ENCODE measurements at regions not wholly inside any gene's neighbourhood (a gene's known extent, or its start where the extent isn't known, plus 50 kb on each side); places are given as distances from the start of the nearest gene placed in this dataset.

DNA sequence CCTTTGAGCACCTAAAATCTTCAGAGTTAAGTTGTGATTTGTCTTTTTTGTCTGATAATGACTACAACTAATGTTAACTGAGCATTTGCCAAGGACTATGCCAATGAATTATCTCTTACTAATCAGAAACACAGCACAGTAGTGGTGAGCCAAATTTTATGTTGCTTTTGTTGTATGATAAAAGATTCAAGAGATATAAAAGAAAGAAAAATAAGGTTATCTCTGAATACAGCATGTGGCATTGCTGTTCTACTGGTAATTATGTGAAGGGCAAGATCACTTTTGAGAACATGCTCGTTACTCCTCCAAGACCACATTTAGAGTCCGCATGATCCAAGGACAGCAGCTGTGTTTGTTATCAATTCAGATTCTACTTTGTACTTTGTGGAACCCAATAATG is 133.4 kb upstream of the MYLIP start:
- Histone ChIP-seq H3K4me1 (ENCODE audit: control insufficient read depth in 3 of 3, insufficient read depth in 2 of 3, low read depth in 1 of 3, low read length in 2 of 3) (peaks cover 0 to 27% (median 2%) of the 10 kb centered on the region in 3 donors), H3K4me3 (ENCODE audit: low read depth in 1 of 3, low read length in 3 of 3) (no peak overlapping the region), H3K9me3 (ENCODE audit: control insufficient read depth in 2 of 2, insufficient read depth in 1 of 2, low read depth in 1 of 2, low read length in 1 of 2) (no peaks in the 10 kb centered on the region), H3K27me3 (ENCODE audit: control insufficient read depth in 3 of 3, insufficient read depth in 3 of 3, low read length in 3 of 3) (no peaks in the 10 kb centered on the region), H3K36me3 (ENCODE audit: control insufficient read depth in 3 of 3, insufficient read depth in 2 of 3, low read depth in 1 of 3, low read length in 3 of 3) (no peaks in the 10 kb centered on the region), H3K27ac (ENCODE audit: low read depth in 1 of 3, low read length in 2 of 3) (peak overlapping the region in 1 of 3 donors; percentile 81)
- no peak for DNase-seq
- FAIRE-seq: no peak
- WGBS, 3 donors: 68 to 87% (median 72%) methylated on average over 2 of the region's 2 CpGs

DNA sequence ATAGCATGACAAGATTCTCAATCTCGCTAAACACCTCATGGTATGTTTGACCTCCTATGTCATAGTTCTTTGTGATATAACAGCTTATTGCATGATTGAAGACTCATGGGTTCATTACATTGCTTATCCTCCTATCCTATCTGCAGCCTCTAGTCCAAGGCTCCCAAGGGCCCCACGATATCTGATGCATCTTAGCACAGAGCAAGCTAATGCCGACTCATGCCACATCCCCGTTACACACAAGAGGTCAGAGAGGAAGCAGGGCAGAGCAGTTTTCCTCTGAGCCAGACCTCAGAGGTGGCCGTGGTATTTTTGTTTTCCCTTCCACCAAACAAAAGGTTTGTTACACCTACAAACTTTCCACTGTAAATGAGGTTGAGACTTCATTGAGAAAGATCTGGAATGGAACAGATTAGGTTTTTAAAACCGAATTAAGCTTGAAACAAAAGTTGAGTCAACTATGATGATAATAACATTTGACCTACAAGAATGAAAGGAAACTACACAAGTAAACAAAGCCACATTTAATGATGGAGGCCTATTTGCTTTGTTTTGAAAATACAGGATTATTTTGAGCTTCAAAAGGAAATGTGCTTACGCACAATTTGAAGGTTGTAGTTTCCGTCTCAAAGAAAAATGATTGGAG is 133.9 kb upstream of the MYLIP start:
- 68 to 83% (median 77%) methylated on average over 8 of the region's 8 CpGs for WGBS, 3 donors
- H3K4me1 ChIP-seq (ENCODE audit: control insufficient read depth in 3 of 3, insufficient read depth in 2 of 3, low read depth in 1 of 3, low read length in 2 of 3): peaks cover 0 to 27% (median 2%) of the 10 kb centered on the region in 3 donors
- no peak overlapping the region for H3K4me3 ChIP-seq (ENCODE audit: low read depth in 1 of 3, low read length in 3 of 3)
- H3K27ac ChIP-seq (ENCODE audit: low read depth in 1 of 3, low read length in 2 of 3): no peak overlapping the region
- FAIRE-seq (no peak), DNase-seq (no peak)
- H3K36me3 ChIP-seq (ENCODE audit: control insufficient read depth in 3 of 3, insufficient read depth in 2 of 3, low read depth in 1 of 3, low read length in 3 of 3): no peaks in the 10 kb centered on the region
- no peaks in the 10 kb centered on the region for H3K27me3 ChIP-seq (ENCODE audit: control insufficient read depth in 3 of 3, insufficient read depth in 3 of 3, low read length in 3 of 3)
- no peaks in the 10 kb centered on the region for H3K9me3 ChIP-seq (ENCODE audit: control insufficient read depth in 2 of 2, insufficient read depth in 1 of 2, low read depth in 1 of 2, low read length in 1 of 2)

DNA sequence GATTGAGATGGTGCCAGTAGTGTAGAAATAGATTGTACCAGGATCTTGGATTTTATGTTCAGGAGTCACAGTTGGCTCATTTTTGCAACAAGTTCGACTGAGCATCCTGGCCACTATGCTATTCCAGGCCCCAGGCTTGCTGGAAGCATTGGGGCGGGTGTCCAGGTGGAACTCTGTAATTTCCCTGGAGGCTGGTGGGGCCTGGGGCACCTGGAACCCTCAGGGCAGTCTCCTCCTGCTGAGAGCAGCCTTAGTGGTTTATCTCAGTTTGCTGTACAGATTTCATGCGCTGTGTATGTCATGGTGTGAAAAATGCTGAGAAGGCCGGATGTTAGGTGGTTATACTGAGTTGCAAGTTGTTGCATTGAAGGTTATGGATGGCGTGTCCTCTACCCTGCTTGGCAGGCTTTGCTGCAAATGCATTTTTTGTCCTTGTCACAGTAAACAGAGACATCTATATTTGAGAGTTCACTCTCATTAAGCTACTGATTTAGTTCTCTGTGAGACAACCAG is 135.1 kb upstream of the MYLIP start:
- H3K36me3 ChIP-seq (ENCODE audit: control insufficient read depth in 3 of 3, insufficient read depth in 2 of 3, low read depth in 1 of 3, low read length in 3 of 3): no peaks in the 10 kb centered on the region
- 84 to 92% (median 90%) methylated on average over 5 of the region's 5 CpGs for WGBS, 3 donors
- no peak for FAIRE-seq
- H3K9me3 ChIP-seq (ENCODE audit: control insufficient read depth in 2 of 2, insufficient read depth in 1 of 2, low read depth in 1 of 2, low read length in 1 of 2): peaks cover 0 to 1% of the 10 kb centered on the region in 2 donors
- no peak for DNase-seq
- H3K27ac ChIP-seq (ENCODE audit: low read depth in 1 of 3, low read length in 2 of 3): no peak overlapping the region
- H3K4me1 ChIP-seq (ENCODE audit: control insufficient read depth in 3 of 3, insufficient read depth in 2 of 3, low read depth in 1 of 3, low read length in 2 of 3): peaks cover 0 to 27% (median 2%) of the 10 kb centered on the region in 3 donors
- no peak overlapping the region for H3K4me3 ChIP-seq (ENCODE audit: low read depth in 1 of 3, low read length in 3 of 3)
- no peaks in the 10 kb centered on the region for H3K27me3 ChIP-seq (ENCODE audit: control insufficient read depth in 3 of 3, insufficient read depth in 3 of 3, low read length in 3 of 3)

DNA sequence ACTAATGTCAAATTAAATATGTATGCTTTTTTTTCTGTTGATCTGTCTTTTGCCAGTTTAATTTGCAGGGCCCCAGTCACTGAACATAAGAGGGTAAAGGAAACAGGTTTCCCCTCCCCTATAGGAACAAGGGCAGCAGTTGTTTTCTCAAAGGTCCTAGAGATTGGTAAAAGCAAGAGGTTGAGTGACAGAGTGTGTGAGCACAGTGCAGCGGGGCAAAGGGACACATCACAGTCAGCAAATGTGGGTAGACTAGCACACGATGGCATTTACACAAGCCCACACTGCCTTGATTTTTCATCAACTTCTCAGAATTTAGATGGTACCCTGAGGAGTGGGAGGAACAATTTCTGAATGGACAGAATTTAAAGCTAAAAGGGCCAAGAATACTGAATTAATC is 138.7 kb upstream of the MYLIP start:
- no peaks in the 10 kb centered on the region for H3K36me3 ChIP-seq (ENCODE audit: control insufficient read depth in 3 of 3, insufficient read depth in 2 of 3, low read depth in 1 of 3, low read length in 3 of 3)
- no peaks in the 10 kb centered on the region for H3K27me3 ChIP-seq (ENCODE audit: control insufficient read depth in 3 of 3, insufficient read depth in 3 of 3, low read length in 3 of 3)
- no peak overlapping the region for H3K4me3 ChIP-seq (ENCODE audit: low read depth in 1 of 3, low read length in 3 of 3)
- WGBS, 3 donors: 78 to 84% (median 83%) methylated on average over 2 of the region's 2 CpGs
- no peaks in the 10 kb centered on the region for H3K4me1 ChIP-seq (ENCODE audit: control insufficient read depth in 3 of 3, insufficient read depth in 2 of 3, low read depth in 1 of 3, low read length in 2 of 3)
- H3K9me3 ChIP-seq (ENCODE audit: control insufficient read depth in 2 of 2, insufficient read depth in 1 of 2, low read depth in 1 of 2, low read length in 1 of 2): peaks cover 0 to 3% of the 10 kb centered on the region in 2 donors
- no peak overlapping the region for H3K27ac ChIP-seq (ENCODE audit: low read depth in 1 of 3, low read length in 2 of 3)
- DNase-seq (no peak), FAIRE-seq (no peak)

DNA sequence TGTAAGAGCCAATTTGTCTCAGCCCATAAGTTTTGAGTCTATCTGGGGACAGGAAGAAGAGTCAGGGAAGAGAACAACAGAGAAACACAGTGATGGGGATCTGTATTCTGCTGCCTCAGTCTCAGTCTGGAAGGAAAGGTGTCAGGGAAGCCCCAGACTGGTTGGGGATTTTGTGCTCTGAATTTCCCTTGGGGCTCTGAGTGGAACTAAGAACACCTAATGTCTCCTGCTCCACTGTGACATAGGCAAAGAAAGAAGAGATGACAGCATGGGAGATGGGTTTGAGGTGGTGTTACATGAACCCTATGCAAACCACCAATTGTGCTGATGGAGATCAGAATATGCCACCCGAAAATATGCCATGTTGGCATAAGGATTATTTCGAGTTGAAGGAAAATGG is 139.5 kb upstream of the MYLIP start:
- 90 to 92% (median 91%) methylated on average over 2 of the region's 2 CpGs for WGBS, 3 donors
- H3K36me3 ChIP-seq (ENCODE audit: control insufficient read depth in 3 of 3, insufficient read depth in 2 of 3, low read depth in 1 of 3, low read length in 3 of 3): no peaks in the 10 kb centered on the region
- H3K4me3 ChIP-seq (ENCODE audit: low read depth in 1 of 3, low read length in 3 of 3): no peak overlapping the region
- no peak overlapping the region for H3K27ac ChIP-seq (ENCODE audit: low read depth in 1 of 3, low read length in 2 of 3)
- H3K4me1 ChIP-seq (ENCODE audit: control insufficient read depth in 3 of 3, insufficient read depth in 2 of 3, low read depth in 1 of 3, low read length in 2 of 3): no peaks in the 10 kb centered on the region
- H3K27me3 ChIP-seq (ENCODE audit: control insufficient read depth in 3 of 3, insufficient read depth in 3 of 3, low read length in 3 of 3): no peaks in the 10 kb centered on the region
- peaks cover 0 to 3% of the 10 kb centered on the region in 2 donors for H3K9me3 ChIP-seq (ENCODE audit: control insufficient read depth in 2 of 2, insufficient read depth in 1 of 2, low read depth in 1 of 2, low read length in 1 of 2)
- no peak for DNase-seq
- FAIRE-seq: no peak

DNA sequence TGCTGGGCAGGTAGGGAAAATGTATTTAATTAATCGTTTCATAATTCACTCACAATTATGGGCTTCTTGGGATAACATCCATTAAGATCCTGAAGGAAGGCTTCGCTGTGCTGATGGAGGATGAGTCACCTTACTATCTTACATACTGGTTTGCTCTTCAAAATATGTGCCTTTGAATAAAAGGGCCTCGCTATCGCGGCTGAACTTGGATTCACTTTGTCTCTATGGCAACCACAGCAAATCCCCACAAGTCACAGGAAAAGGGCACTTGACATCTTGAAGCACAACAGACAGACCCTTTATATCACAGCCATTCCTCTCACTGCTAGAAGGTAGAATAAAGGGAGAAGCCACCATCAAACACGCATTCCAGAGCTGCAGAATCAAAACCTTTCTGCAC is 141.3 kb upstream of the MYLIP start:
- 62 to 87% (median 83%) methylated on average over 6 of the region's 6 CpGs for WGBS, 3 donors
- H3K27me3 ChIP-seq (ENCODE audit: control insufficient read depth in 3 of 3, insufficient read depth in 3 of 3, low read length in 3 of 3): no peaks in the 10 kb centered on the region
- FAIRE-seq (no peak), DNase-seq (no peak)
- H3K36me3 ChIP-seq (ENCODE audit: control insufficient read depth in 3 of 3, insufficient read depth in 2 of 3, low read depth in 1 of 3, low read length in 3 of 3): no peaks in the 10 kb centered on the region
- no peaks in the 10 kb centered on the region for H3K4me1 ChIP-seq (ENCODE audit: control insufficient read depth in 3 of 3, insufficient read depth in 2 of 3, low read depth in 1 of 3, low read length in 2 of 3)
- peaks cover 0 to 3% of the 10 kb centered on the region in 2 donors for H3K9me3 ChIP-seq (ENCODE audit: control insufficient read depth in 2 of 2, insufficient read depth in 1 of 2, low read depth in 1 of 2, low read length in 1 of 2)
- H3K4me3 ChIP-seq (ENCODE audit: low read depth in 1 of 3, low read length in 3 of 3): no peak overlapping the region
- H3K27ac ChIP-seq (ENCODE audit: low read depth in 1 of 3, low read length in 2 of 3): no peak overlapping the region

DNA sequence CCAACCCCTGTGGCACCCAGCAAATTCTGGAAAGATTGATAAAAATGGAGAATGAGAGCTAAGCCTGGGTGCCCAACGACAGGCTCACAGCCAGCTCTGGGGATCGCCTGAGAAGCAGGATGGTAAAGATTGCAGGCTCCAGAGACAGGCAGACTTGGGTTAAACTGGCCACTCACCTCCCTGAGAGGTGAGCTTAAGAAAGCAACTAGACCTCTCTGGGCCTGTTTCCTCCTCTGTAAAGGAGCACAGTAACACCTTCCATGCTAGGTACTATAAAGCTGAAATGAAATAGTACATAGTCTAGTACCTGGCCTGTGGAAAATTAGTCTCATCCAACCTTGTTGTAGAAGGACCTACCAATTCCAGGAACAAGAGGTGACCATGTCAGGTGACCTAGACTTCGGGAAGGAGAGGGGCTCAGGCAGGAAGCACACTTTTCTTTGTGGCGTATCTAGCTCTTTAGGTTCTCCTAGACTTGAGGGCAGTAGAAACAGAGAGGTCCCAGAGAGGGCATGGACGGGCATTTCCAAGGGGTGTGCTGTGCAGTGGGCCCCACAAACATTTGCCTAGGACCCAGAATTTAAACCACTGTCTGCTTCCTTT is 142.8 kb upstream of the MYLIP start:
- no peaks in the 10 kb centered on the region for H3K4me1 ChIP-seq (ENCODE audit: control insufficient read depth in 3 of 3, insufficient read depth in 2 of 3, low read depth in 1 of 3, low read length in 2 of 3)
- no peak overlapping the region for H3K4me3 ChIP-seq (ENCODE audit: low read depth in 1 of 3, low read length in 3 of 3)
- no peaks in the 10 kb centered on the region for H3K36me3 ChIP-seq (ENCODE audit: control insufficient read depth in 3 of 3, insufficient read depth in 2 of 3, low read depth in 1 of 3, low read length in 3 of 3)
- peaks cover 0 to 3% of the 10 kb centered on the region in 2 donors for H3K9me3 ChIP-seq (ENCODE audit: control insufficient read depth in 2 of 2, insufficient read depth in 1 of 2, low read depth in 1 of 2, low read length in 1 of 2)
- WGBS, 3 donors: 78 to 83% (median 80%) methylated on average over 5 of the region's 5 CpGs
- no peak overlapping the region for H3K27ac ChIP-seq (ENCODE audit: low read depth in 1 of 3, low read length in 2 of 3)
- no peaks in the 10 kb centered on the region for H3K27me3 ChIP-seq (ENCODE audit: control insufficient read depth in 3 of 3, insufficient read depth in 3 of 3, low read length in 3 of 3)
- DNase-seq (no peak), FAIRE-seq (no peak)

DNA sequence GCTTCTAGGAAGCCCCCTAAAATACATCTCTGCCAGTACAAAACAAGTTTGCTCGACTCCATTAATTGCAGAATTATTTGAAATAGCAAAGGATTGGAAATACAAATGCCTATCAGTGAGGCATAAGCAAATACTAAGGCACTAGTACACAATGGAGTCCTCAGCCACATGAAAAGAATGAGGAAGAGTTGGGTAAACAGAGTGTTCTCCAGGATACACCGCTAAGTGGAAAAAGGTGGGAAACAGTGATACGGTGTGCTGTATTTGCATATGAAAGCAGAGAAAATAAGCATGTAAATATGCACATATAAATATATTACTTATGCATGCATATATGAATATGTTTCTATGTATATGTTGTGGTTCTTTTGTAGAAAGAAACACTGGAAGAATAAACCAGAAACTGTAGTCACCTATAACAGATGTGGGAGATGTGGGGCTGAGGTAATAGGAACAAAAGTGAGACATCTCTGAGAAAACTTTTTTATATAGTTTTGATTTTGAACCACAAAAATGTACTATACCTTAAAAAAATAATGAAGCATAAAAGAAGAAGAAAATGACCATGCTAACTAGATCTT is 143.4 kb upstream of the MYLIP start:
- 86 to 94% (median 89%) methylated on average over 3 of the region's 3 CpGs for WGBS, 3 donors

More for the DNA sequence above, 143.4 kb upstream of the MYLIP start:
- Histone ChIP-seq H3K27me3 (ENCODE audit: control insufficient read depth in 3 of 3, insufficient read depth in 3 of 3, low read length in 3 of 3) (no peaks in the 10 kb centered on the region), H3K4me3 (ENCODE audit: low read depth in 1 of 3, low read length in 3 of 3) (no peak overlapping the region), H3K4me1 (ENCODE audit: control insufficient read depth in 3 of 3, insufficient read depth in 2 of 3, low read depth in 1 of 3, low read length in 2 of 3) (no peaks in the 10 kb centered on the region), H3K36me3 (ENCODE audit: control insufficient read depth in 3 of 3, insufficient read depth in 2 of 3, low read depth in 1 of 3, low read length in 3 of 3) (no peaks in the 10 kb centered on the region), H3K27ac (ENCODE audit: low read depth in 1 of 3, low read length in 2 of 3) (no peak overlapping the region), H3K9me3 (ENCODE audit: control insufficient read depth in 2 of 2, insufficient read depth in 1 of 2, low read depth in 1 of 2, low read length in 1 of 2) (peaks cover 0 to 3% of the 10 kb centered on the region in 2 donors)
- DNase-seq (no peak), FAIRE-seq (no peak)

All from small intestine (tissue), 7 donors.